ENCODE measurements at regions not wholly inside any gene's neighbourhood (a gene's known extent, or its start where the extent isn't known, plus 50 kb on each side); places are given as distances from the start of the nearest gene placed in this dataset.
"Not testable (repeated sequence)": the region's sequence is repeated elsewhere in the genome, so short reads cannot be mapped to it uniquely, and the experiment has no call there.

GRCh38 chr4:54574500-54574899 is 83.3 kb upstream of the KIT start:
- no peak for DNase-seq (ENCODE audit: low read depth)

GRCh38 chr4:54575919-54576318 is 81.8 kb upstream of the KIT start:
- DNase-seq (ENCODE audit: low read depth): no peak

GRCh38 chr4:54581807-54582206 is 76.0 kb upstream of the KIT start:
- no peak for DNase-seq (ENCODE audit: low read depth)

GRCh38 chr4:54585321-54586000 is 72.3 kb upstream of the KIT start:
- DNase-seq (ENCODE audit: low read depth): no peak

GRCh38 chr4:54586320-54586955 is 71.3 kb upstream of the KIT start:
- peak; percentile 93 for DNase-seq (ENCODE audit: low read depth)

- no peak for DNase-seq (ENCODE audit: low read depth)
These were observed 70.5 kb upstream of the KIT start for GRCh38 chr4:54587107-54587891.

- DNase-seq (ENCODE audit: low read depth): no peak
These were observed 69.4 kb upstream of the KIT start for GRCh38 chr4:54588404-54588803.

- DNase-seq (ENCODE audit: low read depth): no peak
These were observed 68.2 kb upstream of the KIT start for GRCh38 chr4:54589586-54589985.

GRCh38 chr4:54593795-54594322 is 63.9 kb upstream of the KIT start:
- DNase-seq (ENCODE audit: low read depth): no peak

GRCh38 chr4:54596201-54596600 is 61.6 kb upstream of the KIT start:
- DNase-seq (ENCODE audit: low read depth): no peak

GRCh38 chr4:54597678-54598077 is 60.1 kb upstream of the KIT start:
- not testable (repeated sequence) for DNase-seq (ENCODE audit: low read depth)

- DNase-seq (ENCODE audit: low read depth): not testable (repeated sequence)
These were observed 55.6 kb upstream of the KIT start for GRCh38 chr4:54602175-54602574.

GRCh38 chr4:54607067-54607466 is 50.7 kb upstream of the KIT start:
- DNase-seq (ENCODE audit: low read depth): no peak

GRCh38 chr4:54607521-54607920 is 50.2 kb upstream of the KIT start:
- DNase-seq (ENCODE audit: low read depth): no peak

Measured in renal cortical epithelial cell (primary cell).